Adrenal gland (tissue), 9 donors: ENCODE measurements at regions not wholly inside any gene's neighbourhood (a gene's known extent, or its start where the extent isn't known, plus 50 kb on each side); places are given as distances from the start of the nearest gene placed in this dataset.

ENCODE experiments used
- DNase-seq, 7 donors: peaks; one replicate each; pipeline ENCODE4 v3.0.0-alpha.2; 2019 to 2020
- H3K27ac ChIP-seq, 5 donors: fragments of 200-600 bp; sonication (generic) in 4 of 5; 1 replicate in 3 of 5; 2 replicates in 2 of 5; pipeline versions ENCODE4 v1.5.1 to v1.8.0; 2016 to 2020; ENCODE audit warnings: mild to moderate bottlenecking in 1 of 5
- H3K27me3 ChIP-seq: fragments of 200-600 bp; 2 replicates; pipeline ENCODE4 v1.8.0; 2021
- H3K36me3 ChIP-seq, 2 donors: fragments of 200-600 bp; replicated peaks in 1 of 2; 1 replicate in 1 of 2; 2 replicates in 1 of 2; pipeline versions ENCODE4 v1.5.1 to v1.8.0; 2018 to 2022
- H3K4me1 ChIP-seq, 2 donors: fragments of 200-600 bp; replicated peaks in 1 of 2; 1 replicate in 1 of 2; 2 replicates in 1 of 2; pipeline versions ENCODE4 v1.5.1 to v1.8.0; 2018 to 2021
- H3K4me3 ChIP-seq, 4 donors: fragments of 200-600 bp; sonication (generic) in 3 of 4; one replicate each; pipeline ENCODE4 v1.5.1; 2016 to 2018
- H3K9me3 ChIP-seq, 3 donors: fragments of 200-600 bp; sonication (generic) in 1 of 3; replicated peaks in 1 of 3; 1 replicate in 2 of 3; 2 replicates in 1 of 3; pipeline versions ENCODE4 v1.5.1 to v1.8.0; 2016 to 2021
- POLR2A ChIP-seq, 2 donors: fragments of 450-650 bp; IDR thresholded peaks; one replicate each; pipeline ENCODE4 v1.6.1; 2017; ENCODE audit warnings: antibody characterized with exemption in 2 of 2, mild to moderate bottlenecking in 2 of 2, moderate library complexity in 1 of 2
- WGBS, 4 donors: extraction: QIAGEN DNeasy Blood & Tissue Kit in 2 of 4; methylation state at CpG; one replicate each; pipeline versions ENCODE4 v1.1.5 to v1.1.7; 2013 to 2017; 5-methylcytosine and 5-hydroxymethylcytosine counted together
- intact Hi-C, 2 donors: fragments of 100-400 bp; cut with DNase I; formaldehyde crosslinking; loops; one replicate each; pipeline versions ENCODE4 v1.14.1 to v1.15.0; 2022 to 2023
- TF ChIP-seq, protein P1 (sequence below), 6 experiments: fragments of 450-650 bp in 4 of 6; fragments of 200-600 bp in 2 of 6; sonication (generic) in 1 of 6; IDR thresholded peaks; 1 replicate in 5 of 6; 2 replicates in 1 of 6; pipeline versions ENCODE4 v1.5.1 to v1.8.0; 2016 to 2021; ENCODE audit warnings: antibody characterized with exemption in 6 of 6, mild to moderate bottlenecking in 2 of 6, moderate library complexity in 1 of 6
- donor health status: healthy with polysubstance abuse.
- donor health status: Bipolar disorder and iron deficiency.
- donor health status: DM: yes; HTN: yes; CAD: no.
- donor health status: DM: no; HTN: no; CAD: no.
- donor health status: DM: no; HTN: no; CAD: no.

GRCh38 chr14:41418851-41419250 lies 187.8 kb upstream of the LRFN5 start:
- H3K4me3 ChIP-seq, result no peak overlapping the region
- no peak overlapping the region for H3K27ac ChIP-seq
- H3K36me3 ChIP-seq, result no peaks in the 10 kb centered on the region
- DNase-seq, result no peak
- TF ChIP-seq POLR2A (IDR thresholded peaks at IDR 0.05), result no peak
- TF ChIP-seq, protein P1, sequence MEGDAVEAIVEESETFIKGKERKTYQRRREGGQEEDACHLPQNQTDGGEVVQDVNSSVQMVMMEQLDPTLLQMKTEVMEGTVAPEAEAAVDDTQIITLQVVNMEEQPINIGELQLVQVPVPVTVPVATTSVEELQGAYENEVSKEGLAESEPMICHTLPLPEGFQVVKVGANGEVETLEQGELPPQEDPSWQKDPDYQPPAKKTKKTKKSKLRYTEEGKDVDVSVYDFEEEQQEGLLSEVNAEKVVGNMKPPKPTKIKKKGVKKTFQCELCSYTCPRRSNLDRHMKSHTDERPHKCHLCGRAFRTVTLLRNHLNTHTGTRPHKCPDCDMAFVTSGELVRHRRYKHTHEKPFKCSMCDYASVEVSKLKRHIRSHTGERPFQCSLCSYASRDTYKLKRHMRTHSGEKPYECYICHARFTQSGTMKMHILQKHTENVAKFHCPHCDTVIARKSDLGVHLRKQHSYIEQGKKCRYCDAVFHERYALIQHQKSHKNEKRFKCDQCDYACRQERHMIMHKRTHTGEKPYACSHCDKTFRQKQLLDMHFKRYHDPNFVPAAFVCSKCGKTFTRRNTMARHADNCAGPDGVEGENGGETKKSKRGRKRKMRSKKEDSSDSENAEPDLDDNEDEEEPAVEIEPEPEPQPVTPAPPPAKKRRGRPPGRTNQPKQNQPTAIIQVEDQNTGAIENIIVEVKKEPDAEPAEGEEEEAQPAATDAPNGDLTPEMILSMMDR (IDR thresholded peaks at IDR 0.05), result no peak
- H3K27me3 ChIP-seq, result no peaks in the 10 kb centered on the region
- no peaks in the 10 kb centered on the region for H3K4me1 ChIP-seq
- peaks cover 0 to 1% (median 0%) of the 10 kb centered on the region in 3 donors for H3K9me3 ChIP-seq
- 57 to 67% (median 63%) methylated on average over 5 of the region's 5 CpGs for WGBS, 4 donors
- intact Hi-C loops, result no loop called here

- no peaks in the 10 kb centered on the region for H3K27me3 ChIP-seq
- intact Hi-C loops, result no loop called here
- no peaks in the 10 kb centered on the region for H3K36me3 ChIP-seq
- no peak for TF ChIP-seq POLR2A (IDR thresholded peaks at IDR 0.05)
- TF ChIP-seq, protein P1 (IDR thresholded peaks at IDR 0.05), result no peak
- no peak for DNase-seq
- H3K4me1 ChIP-seq, result no peaks in the 10 kb centered on the region
- H3K9me3 ChIP-seq, result no peaks in the 10 kb centered on the region
- no peak overlapping the region for H3K27ac ChIP-seq
- H3K4me3 ChIP-seq, result no peak overlapping the region
Observed at GRCh38 chr14:41409806-41410205, 196.9 kb upstream of the LRFN5 start.

- intact Hi-C loops, result no loop called here
Observed at GRCh38 chr14:41404126-41404525, 202.6 kb upstream of the LRFN5 start.

GRCh38 chr14:41403360-41403759 lies 203.3 kb upstream of the LRFN5 start:
- H3K36me3 ChIP-seq, result no peaks in the 10 kb centered on the region
- no peaks in the 10 kb centered on the region for H3K27me3 ChIP-seq
- intact Hi-C loops, result no loop called here
- TF ChIP-seq POLR2A (IDR thresholded peaks at IDR 0.05), result no peak
- TF ChIP-seq, protein P1 (IDR thresholded peaks at IDR 0.05), result no peak
- H3K27ac ChIP-seq, result no peak overlapping the region
- no peaks in the 10 kb centered on the region for H3K9me3 ChIP-seq
- H3K4me1 ChIP-seq, result no peaks in the 10 kb centered on the region
- no peak overlapping the region for H3K4me3 ChIP-seq
- DNase-seq, result no peak

More at GRCh38 chr14:41404126-41404525, 202.6 kb upstream of the LRFN5 start:
- Histone ChIP-seq H3K27ac (no peak overlapping the region), H3K4me3 (no peak overlapping the region), H3K36me3 (no peaks in the 10 kb centered on the region), H3K4me1 (no peaks in the 10 kb centered on the region), H3K9me3 (no peaks in the 10 kb centered on the region), H3K27me3 (no peaks in the 10 kb centered on the region)
- DNase-seq, result no peak
- TF ChIP-seq, protein P1 (IDR thresholded peaks at IDR 0.05), result no peak
- no peak for TF ChIP-seq POLR2A (IDR thresholded peaks at IDR 0.05)
